ENCODE measurements at regions not wholly inside any gene's neighbourhood (a gene's known extent, or its start where the extent isn't known, plus 50 kb on each side); places are given as distances from the start of the nearest gene placed in this dataset.

- no peak for DNase-seq (ENCODE audit: low spot score)
These were observed 2102.3 kb upstream of the CELF4 start for GRCh38 chr18:39667905-39668304.

- DNase-seq (ENCODE audit: low spot score), result no peak
These were observed 2100.9 kb upstream of the CELF4 start for GRCh38 chr18:39666541-39666940.

GRCh38 chr18:39661856-39662366 is 2096.3 kb upstream of the CELF4 start:
- DNase-seq (ENCODE audit: low spot score), result no peak

- no peak for DNase-seq (ENCODE audit: low spot score)
These were observed 2094.5 kb upstream of the CELF4 start for GRCh38 chr18:39660141-39660540.

GRCh38 chr18:39655341-39655740 is 2089.7 kb upstream of the CELF4 start:
- no peak for DNase-seq (ENCODE audit: low spot score)

GRCh38 chr18:39653221-39653620 is 2087.6 kb upstream of the CELF4 start:
- no peak for DNase-seq (ENCODE audit: low spot score)

- no peak for DNase-seq (ENCODE audit: low spot score)
These were observed 2083.0 kb upstream of the CELF4 start for GRCh38 chr18:39648616-39649015.

GRCh38 chr18:39647627-39648534 is 2082.3 kb upstream of the CELF4 start:
- no peak for DNase-seq (ENCODE audit: low spot score)

- DNase-seq (ENCODE audit: low spot score), result no peak
These were observed 2072.6 kb upstream of the CELF4 start for GRCh38 chr18:39638224-39638623.

GRCh38 chr18:39636931-39637330 is 2071.3 kb upstream of the CELF4 start:
- DNase-seq (ENCODE audit: low spot score), result no peak

- DNase-seq (ENCODE audit: low spot score), result no peak
These were observed 2070.4 kb upstream of the CELF4 start for GRCh38 chr18:39635966-39636365.

- no peak for DNase-seq (ENCODE audit: low spot score)
These were observed 2069.6 kb upstream of the CELF4 start for GRCh38 chr18:39635192-39635591.

GRCh38 chr18:39627936-39628335 is 2062.3 kb upstream of the CELF4 start:
- DNase-seq (ENCODE audit: low spot score), result no peak

GRCh38 chr18:39624961-39625360 is 2059.4 kb upstream of the CELF4 start:
- DNase-seq (ENCODE audit: low spot score), result no peak

- DNase-seq (ENCODE audit: low spot score), result no peak
These were observed 2056.8 kb upstream of the CELF4 start for GRCh38 chr18:39622431-39622830.

GRCh38 chr18:39620551-39621168 is 2055.1 kb upstream of the CELF4 start:
- no peak for DNase-seq (ENCODE audit: low spot score)

GRCh38 chr18:39618265-39619003 is 2052.8 kb upstream of the CELF4 start:
- no peak for DNase-seq (ENCODE audit: low spot score)

- DNase-seq (ENCODE audit: low spot score), result no peak
These were observed 2045.9 kb upstream of the CELF4 start for GRCh38 chr18:39611381-39612100.

- no peak for DNase-seq (ENCODE audit: low spot score)
These were observed 2041.4 kb upstream of the CELF4 start for GRCh38 chr18:39607034-39607433.

- DNase-seq (ENCODE audit: low spot score), result no peak
These were observed 2039.2 kb upstream of the CELF4 start for GRCh38 chr18:39604836-39605235.

- no peak for DNase-seq (ENCODE audit: low spot score)
These were observed 2036.5 kb upstream of the CELF4 start for GRCh38 chr18:39602131-39602530.

- DNase-seq (ENCODE audit: low spot score), result no peak
These were observed 2035.3 kb upstream of the CELF4 start for GRCh38 chr18:39600894-39601293.
